SK-N-MC (cell line): ENCODE measurements at regions not wholly inside any gene's neighbourhood (a gene's known extent, or its start where the extent isn't known, plus 50 kb on each side); places are given as distances from the start of the nearest gene placed in this dataset.

Experiments used
- DNase-seq: peaks from one replicate; pipeline ENCODE4 v3.0.0-alpha.2; 2011; ENCODE audit warnings: low read depth, low spot score
- H3K27ac ChIP-seq: fragments of 200-600 bp; sonication (generic); 2 replicates; pipeline ENCODE4 v1.5.1; 2016; ENCODE audit warnings: mixed run types
- H3K36me3 ChIP-seq: fragments of 200-600 bp; sonication (generic); 2 replicates; pipeline ENCODE4 v1.6.1; 2017; ENCODE audit warnings: antibody characterized with exemption, low read length, mixed read lengths; ENCODE audit not compliant: insufficient read depth
- H3K4me3 ChIP-seq: fragments of 200-600 bp; sonication (generic); 2 replicates; pipeline ENCODE4 v1.5.1; 2016
- H3K9ac ChIP-seq: fragments of 200-600 bp; sonication (generic); 2 replicates; pipeline ENCODE4 v1.8.0; 2017; ENCODE audit warnings: mixed run types, mixed read lengths; ENCODE audit not compliant: insufficient read length
- H3K9me3 ChIP-seq: fragments of 200-600 bp; sonication (generic); 2 replicates; pipeline ENCODE4 v1.6.1; 2017; ENCODE audit warnings: low read depth, mild to moderate bottlenecking, antibody characterized with exemption, low read length, moderate library complexity, mixed read lengths
- EZH2 ChIP-seq: fragments of 200-600 bp; sonication (generic); IDR thresholded peaks from one replicate; pipeline ENCODE4 v1.6.1; 2017; ENCODE audit warnings: antibody characterized with exemption
- FOXP2 ChIP-seq: optimal IDR thresholded peaks from 2 replicates; pipeline ENCODE3; 2011; ENCODE audit warnings: mild to moderate bottlenecking, moderate library complexity; ENCODE audit not compliant: insufficient read depth; ENCODE audit errors: extremely low read length, control extremely low read depth
- POLR2AphosphoS5 ChIP-seq: IDR thresholded peaks from 2 replicates; pipeline ENCODE4 v1.6.1; 2012; ENCODE audit warnings: mild to moderate bottlenecking, low read depth, low read length, borderline replicate concordance

DNA sequence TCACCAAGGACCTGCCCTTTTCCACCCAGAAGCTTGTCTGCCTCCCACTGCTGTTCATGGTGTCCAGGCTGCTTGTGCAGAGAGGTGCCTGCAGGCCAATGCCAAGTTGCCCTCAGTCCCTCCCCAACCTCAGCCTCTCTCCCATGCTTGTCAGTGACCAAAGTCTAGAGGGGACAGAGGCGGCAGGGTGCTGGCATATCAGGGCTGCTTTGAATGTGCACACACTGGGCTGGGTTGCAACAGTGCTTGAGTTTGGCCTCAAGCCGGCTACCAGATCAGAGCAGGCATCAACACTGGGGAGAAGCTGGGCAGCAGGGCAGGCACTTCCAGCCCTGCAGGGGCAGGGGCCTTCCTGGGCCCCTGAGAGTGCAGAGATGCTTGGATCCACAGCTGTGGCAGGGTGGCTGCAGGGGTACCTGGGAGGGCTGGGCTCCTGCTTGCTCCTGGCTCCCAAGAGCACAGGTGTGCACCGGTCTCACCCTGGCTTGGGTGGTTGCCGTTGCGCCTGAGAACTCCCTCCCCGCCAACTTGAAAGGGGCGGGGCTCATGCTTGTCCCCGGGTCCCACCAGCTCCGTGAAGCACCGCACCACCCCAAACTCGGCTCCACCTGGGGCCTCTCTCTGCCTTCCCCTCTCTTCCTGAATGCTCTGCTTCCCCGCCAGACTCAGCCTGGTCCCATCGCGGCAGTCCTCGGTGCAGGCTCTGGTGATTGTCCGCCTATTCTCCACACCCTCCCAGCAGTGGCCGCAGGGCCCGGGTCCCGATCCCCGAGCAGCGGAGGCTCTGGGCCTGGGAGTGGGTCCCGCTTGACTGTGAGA is 1681.9 kb upstream of the ADGRL3 start:
- Histone ChIP-seq H3K4me3 (no peak overlapping the region), H3K36me3 (no peaks in the 10 kb centered on the region), H3K9me3 (no peaks in the 10 kb centered on the region), H3K9ac (no peak overlapping the region), H3K27ac (no peak overlapping the region)
- DNase-seq = no peak
- no peak for TF ChIP-seq FOXP2
- no peak for TF ChIP-seq EZH2
- TF ChIP-seq POLR2AphosphoS5 = no peak

DNA sequence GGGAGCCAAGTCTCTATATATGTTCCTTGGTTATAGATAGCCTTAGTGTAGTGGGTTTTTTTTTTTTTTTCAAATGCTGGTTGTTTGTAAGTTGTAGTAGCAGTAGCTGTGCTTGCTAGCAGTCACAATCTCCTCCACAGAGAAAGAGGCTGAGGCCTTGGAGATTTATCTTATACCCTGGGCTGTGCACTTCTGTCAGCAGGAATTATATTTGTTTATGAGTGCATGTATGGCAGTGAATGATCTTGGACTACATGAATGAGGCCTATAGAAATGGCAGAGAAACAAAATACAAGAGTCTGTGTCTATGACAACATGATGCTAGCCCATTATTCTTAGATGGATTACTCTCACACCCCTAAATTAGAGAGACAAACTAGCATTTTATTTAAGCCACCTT is 1674.2 kb upstream of the ADGRL3 start:
- Histone ChIP-seq H3K9ac (no peak overlapping the region), H3K27ac (no peak overlapping the region), H3K4me3 (no peak overlapping the region), H3K36me3 (no peaks in the 10 kb centered on the region), H3K9me3 (no peaks in the 10 kb centered on the region)
- TF ChIP-seq FOXP2 (no peak), POLR2AphosphoS5 (no peak), EZH2 (no peak)
- no peak for DNase-seq

DNA sequence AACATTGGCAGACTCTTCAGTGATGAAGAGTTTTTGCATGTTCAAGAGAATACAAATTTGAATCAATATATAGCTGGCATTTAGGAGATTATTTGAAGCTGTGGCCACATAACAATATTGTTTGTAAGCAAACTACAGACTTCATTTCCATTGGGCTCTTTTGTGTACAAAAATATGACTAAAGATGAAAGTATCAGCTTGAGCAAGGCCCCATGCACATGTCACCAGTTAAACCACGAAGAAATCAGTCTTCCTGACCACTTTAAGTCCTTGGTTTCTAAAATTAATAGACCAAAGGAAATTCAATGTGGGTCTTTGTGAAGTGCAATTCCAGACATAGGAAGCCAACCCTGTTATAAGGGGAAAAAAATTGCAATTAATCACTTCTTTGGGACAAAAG is 1664.6 kb upstream of the ADGRL3 start:
- Histone ChIP-seq H3K27ac (no peak overlapping the region), H3K9me3 (no peaks in the 10 kb centered on the region), H3K4me3 (no peak overlapping the region), H3K9ac (no peak overlapping the region), H3K36me3 (no peaks in the 10 kb centered on the region)
- no peak for TF ChIP-seq FOXP2
- no peak for TF ChIP-seq EZH2
- TF ChIP-seq POLR2AphosphoS5 = no peak
- DNase-seq = no peak

DNA sequence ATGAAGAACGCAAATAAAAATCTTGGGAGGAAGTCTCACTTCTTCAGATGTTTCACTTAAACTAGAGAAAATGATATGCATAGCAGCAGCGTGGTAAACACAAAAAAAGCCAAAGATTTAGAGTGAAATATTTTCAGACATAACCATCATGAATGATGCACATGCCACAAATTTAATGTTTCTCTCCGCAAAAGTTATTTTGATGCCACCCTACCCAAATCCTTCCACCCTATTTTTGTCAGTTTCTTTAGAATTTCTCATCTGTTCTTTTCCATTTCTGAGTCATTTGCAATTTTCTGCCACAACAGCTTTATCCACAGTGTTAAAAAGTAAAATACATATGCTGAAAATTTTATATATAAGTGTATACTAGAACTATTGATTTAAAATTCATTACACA is 1663.7 kb upstream of the ADGRL3 start:
- TF ChIP-seq POLR2AphosphoS5 (no peak), EZH2 (no peak), FOXP2 (no peak)
- no peak overlapping the region for H3K9ac ChIP-seq
- H3K36me3 ChIP-seq = no peaks in the 10 kb centered on the region
- no peak overlapping the region for H3K27ac ChIP-seq
- H3K4me3 ChIP-seq = no peak overlapping the region
- no peak for DNase-seq
- H3K9me3 ChIP-seq = no peaks in the 10 kb centered on the region

DNA sequence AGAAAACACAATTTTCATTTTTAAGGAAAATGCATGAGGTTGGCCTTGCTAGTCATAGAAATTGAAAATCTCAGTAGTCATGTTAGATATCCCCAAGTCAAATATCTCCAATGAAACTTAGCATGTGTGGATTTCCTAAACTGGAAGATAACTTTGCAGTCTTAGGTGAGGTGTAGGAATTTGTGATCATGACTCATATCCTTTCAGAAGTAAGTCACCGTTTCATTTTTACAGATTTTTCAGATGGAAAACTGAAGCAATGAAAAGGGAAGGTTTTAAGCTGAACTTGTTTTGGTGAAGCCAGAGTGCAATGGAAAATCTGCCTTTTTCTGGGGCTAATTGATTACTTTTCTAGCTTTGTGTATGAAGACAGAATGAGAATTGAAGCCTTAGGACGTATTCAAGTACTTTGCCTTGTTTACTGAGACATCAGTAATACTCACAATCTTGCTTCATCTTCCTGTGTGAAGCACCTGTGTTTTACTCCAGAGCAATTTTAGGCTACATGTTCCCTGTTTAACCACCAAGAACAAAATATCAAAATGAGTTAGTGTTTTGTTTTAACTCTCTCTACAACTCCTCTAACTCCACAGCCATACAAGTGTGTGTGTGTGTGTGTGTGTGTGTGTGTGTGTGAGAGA is 1662.8 kb upstream of the ADGRL3 start:
- H3K36me3 ChIP-seq = no peaks in the 10 kb centered on the region
- H3K9ac ChIP-seq = no peak overlapping the region
- H3K4me3 ChIP-seq = no peak overlapping the region
- no peaks in the 10 kb centered on the region for H3K9me3 ChIP-seq
- H3K27ac ChIP-seq = no peak overlapping the region
- TF ChIP-seq POLR2AphosphoS5 (no peak), EZH2 (no peak), FOXP2 (no peak)
- DNase-seq = no peak

DNA sequence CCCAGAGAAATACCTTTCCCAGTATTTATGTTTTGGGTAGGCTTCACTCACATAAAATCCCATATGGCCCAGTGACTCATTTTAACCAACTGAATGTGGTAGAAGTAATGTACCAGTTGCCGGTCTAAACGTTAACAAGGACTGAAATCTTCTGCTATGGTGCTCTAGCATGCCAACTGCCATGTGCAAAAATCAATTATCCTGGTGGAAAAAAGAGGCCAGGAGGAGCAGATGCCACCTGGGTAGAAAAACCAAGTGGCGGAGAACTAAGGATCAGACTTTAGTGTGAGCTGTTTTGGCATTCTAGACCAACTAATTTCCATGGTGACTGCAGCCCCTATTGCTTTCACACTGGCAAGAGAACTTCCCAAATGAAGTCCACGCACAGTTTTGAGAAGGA is 1660.7 kb upstream of the ADGRL3 start:
- TF ChIP-seq EZH2 = no peak
- TF ChIP-seq POLR2AphosphoS5 = no peak
- no peak for TF ChIP-seq FOXP2
- H3K4me3 ChIP-seq = no peak overlapping the region
- no peak for DNase-seq
- no peaks in the 10 kb centered on the region for H3K9me3 ChIP-seq
- H3K36me3 ChIP-seq = no peaks in the 10 kb centered on the region
- H3K9ac ChIP-seq = no peak overlapping the region
- no peak overlapping the region for H3K27ac ChIP-seq

DNA sequence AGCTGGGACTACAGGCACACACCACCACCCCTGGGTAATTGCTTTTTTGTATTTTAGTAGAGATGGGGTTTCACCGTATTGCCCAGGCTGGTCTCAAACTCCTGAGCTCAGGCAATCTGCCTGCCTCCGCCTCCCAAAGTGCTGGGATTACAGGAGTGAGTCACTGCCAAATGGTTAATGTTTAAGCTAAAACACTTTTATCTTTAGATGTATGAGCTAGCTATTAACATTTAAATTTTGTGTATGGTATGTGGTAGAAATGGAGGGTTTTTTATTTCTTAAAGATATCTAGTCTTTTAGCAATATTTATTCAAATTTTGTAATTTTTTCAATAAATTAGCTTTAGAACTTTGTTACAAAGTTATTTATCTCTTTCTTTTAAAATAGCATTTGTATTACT is 1659.8 kb upstream of the ADGRL3 start:
- Histone ChIP-seq H3K9me3 (no peaks in the 10 kb centered on the region), H3K36me3 (no peaks in the 10 kb centered on the region), H3K9ac (no peak overlapping the region), H3K27ac (no peak overlapping the region), H3K4me3 (no peak overlapping the region)
- no peak for DNase-seq
- TF ChIP-seq EZH2 (no peak), FOXP2 (no peak), POLR2AphosphoS5 (no peak)

DNA sequence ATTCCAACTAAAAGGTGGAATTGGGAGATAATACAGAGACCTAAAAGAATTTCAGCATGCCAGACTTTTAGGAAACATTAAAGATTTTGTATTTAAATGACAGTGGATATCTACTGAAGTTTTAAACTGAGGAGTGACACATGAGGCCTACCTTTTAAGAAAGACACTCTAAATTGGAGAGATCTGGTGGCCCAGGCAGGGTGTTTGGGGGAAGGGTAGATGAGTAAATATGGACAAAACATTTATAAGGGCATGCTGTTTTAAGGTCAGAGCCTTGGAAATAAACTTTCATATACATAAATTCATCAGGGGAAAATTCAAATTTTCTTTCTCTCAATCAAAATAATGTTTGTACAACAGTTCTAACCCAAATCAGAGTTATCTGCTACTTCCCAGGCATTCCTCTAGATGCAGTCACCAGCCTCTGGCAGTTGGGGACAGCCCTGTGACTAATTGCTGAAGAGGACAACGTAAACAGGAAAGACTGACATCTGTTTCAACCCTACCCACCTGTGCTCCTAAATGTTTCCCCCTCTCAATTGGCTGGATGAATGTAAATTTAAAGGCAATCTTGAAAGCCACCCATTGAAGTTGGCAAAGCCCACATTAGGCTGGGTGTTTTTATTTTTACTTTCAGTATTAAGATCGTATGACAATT is 1646.9 kb upstream of the ADGRL3 start:
- Histone ChIP-seq H3K36me3 (no peaks in the 10 kb centered on the region), H3K4me3 (peak overlapping the region; percentile 74), H3K9ac (peak overlapping the region; percentile 75), H3K9me3 (no peaks in the 10 kb centered on the region), H3K27ac (peak overlapping the region; percentile 60; the same call in 1 of the 2 replicates)
- no peak for TF ChIP-seq EZH2
- TF ChIP-seq POLR2AphosphoS5 = no peak
- no peak for TF ChIP-seq FOXP2
- no peak for DNase-seq
